ENCODE measurements at regions not wholly inside any gene's neighbourhood (a gene's known extent, or its start where the extent isn't known, plus 50 kb on each side); places are given as distances from the start of the nearest gene placed in this dataset.

DNA sequence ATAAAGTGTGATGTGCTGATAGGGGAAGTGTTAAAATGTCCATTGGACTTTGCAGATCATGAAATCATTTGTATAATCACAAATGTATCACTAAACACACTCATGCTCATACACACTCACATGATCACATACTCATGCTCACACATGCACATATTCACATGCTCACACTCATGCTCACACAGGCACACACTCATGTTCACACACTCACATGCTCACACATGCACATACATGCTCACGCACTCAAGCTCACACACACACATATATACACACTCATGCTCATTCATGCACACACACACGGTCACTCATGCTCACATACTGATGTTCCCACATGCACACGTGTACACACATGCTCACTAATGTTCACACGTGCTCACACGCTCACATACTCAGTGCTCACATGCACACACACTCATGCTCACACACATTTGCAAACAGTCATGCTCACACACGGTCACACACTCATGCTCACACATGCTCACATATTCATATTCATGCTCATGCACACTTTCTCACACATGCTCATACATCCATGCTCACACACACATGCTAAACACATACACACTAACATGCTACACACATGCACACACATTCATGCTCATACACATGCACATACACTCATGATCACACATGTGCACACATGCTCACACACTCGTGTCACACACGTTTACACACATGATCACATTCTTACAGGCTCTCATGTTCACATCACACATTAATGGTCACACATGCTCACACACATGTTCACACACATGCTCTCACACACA is 116.7 kb upstream of the GJB6 start:
- Histone ChIP-seq H3K4me1 (no peaks in the 10 kb centered on the region), H3K27ac (no peak overlapping the region), H3K36me3 (no peaks in the 10 kb centered on the region), H3K9me3 (no peaks in the 10 kb centered on the region), H3K27me3 (peaks cover 7% of the 10 kb centered on the region), H3K4me3 (no peak overlapping the region)
- TF ChIP-seq POLR2A (IDR thresholded peaks at IDR 0.05): no peak
- TF ChIP-seq, protein P1, sequence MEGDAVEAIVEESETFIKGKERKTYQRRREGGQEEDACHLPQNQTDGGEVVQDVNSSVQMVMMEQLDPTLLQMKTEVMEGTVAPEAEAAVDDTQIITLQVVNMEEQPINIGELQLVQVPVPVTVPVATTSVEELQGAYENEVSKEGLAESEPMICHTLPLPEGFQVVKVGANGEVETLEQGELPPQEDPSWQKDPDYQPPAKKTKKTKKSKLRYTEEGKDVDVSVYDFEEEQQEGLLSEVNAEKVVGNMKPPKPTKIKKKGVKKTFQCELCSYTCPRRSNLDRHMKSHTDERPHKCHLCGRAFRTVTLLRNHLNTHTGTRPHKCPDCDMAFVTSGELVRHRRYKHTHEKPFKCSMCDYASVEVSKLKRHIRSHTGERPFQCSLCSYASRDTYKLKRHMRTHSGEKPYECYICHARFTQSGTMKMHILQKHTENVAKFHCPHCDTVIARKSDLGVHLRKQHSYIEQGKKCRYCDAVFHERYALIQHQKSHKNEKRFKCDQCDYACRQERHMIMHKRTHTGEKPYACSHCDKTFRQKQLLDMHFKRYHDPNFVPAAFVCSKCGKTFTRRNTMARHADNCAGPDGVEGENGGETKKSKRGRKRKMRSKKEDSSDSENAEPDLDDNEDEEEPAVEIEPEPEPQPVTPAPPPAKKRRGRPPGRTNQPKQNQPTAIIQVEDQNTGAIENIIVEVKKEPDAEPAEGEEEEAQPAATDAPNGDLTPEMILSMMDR (IDR thresholded peaks at IDR 0.05): no peak
- no peak for TF ChIP-seq POLR2AphosphoS5 (IDR thresholded peaks at IDR 0.05)
- TF ChIP-seq EP300 (IDR thresholded peaks at IDR 0.05): no peak
- 81 to 96% methylated on average over 8 of the region's 8 CpGs for WGBS, 2 donors (ENCODE audit: low coverage in 1 of 2)
- ATAC-seq: no peak

DNA sequence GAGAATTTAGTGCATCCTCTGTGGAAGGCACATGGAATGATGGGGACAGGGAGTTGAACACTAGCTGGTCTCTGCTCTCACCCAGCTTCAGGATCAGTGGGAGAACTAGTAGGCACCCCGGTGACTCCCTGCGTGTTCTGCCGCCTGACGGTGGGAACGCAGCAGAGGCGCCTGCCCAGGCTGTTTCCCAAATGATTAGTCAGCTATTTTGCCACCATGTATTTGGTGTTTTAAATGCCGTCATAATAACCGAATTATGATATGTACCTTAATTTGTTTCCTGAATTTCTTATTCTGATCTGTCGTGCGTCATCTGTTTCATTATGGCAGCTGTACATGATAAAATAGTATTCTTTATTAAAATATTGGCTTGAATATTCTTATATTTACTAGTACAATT is 115.9 kb upstream of the GJB6 start:
- H3K9me3 ChIP-seq: no peaks in the 10 kb centered on the region
- WGBS, 2 donors (ENCODE audit: low coverage in 1 of 2): 96 to 99% methylated on average over 6 to 10 of the region's 10 CpGs
- H3K4me1 ChIP-seq: no peaks in the 10 kb centered on the region
- H3K27me3 ChIP-seq: peaks cover 15% of the 10 kb centered on the region
- no peak for TF ChIP-seq EP300 (IDR thresholded peaks at IDR 0.05)
- no peak for TF ChIP-seq POLR2AphosphoS5 (IDR thresholded peaks at IDR 0.05)
- TF ChIP-seq POLR2A (IDR thresholded peaks at IDR 0.05): no peak
- TF ChIP-seq, protein P1 (IDR thresholded peaks at IDR 0.05): no peak
- no peak overlapping the region for H3K4me3 ChIP-seq
- no peak for ATAC-seq
- H3K36me3 ChIP-seq: no peaks in the 10 kb centered on the region
- H3K27ac ChIP-seq: no peak overlapping the region

DNA sequence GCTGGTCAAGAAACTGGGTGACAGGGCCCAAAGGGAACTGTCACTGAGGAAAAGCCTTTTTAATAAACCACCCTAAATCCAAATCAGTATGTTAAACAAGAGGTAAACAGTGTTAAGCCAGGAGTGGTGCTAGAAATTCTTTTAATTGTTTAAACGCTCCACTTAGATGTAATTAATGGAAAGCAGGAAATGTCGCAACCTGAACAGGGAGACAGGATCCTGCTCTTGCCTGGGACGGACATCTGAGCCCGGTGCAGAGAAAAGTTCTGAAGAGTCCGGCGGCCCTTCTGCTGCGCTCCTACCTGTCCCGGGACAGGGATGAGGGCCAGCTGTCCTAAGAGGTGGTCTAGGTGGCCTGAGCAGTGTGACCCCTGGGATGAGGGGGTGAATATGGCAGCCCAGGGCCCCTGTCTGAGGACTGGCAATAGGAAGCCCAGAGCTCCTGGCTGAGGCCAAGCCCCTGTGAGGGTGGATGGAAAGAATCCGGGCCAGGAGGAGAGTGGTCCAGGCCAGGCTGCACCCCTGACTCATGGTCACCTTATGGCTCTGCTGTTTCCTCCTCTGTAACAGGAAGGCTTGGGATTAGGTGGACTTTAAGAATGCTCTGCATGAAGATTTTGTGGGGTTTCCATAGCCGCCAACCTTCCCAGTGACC is 112.8 kb upstream of the GJB6 start:
- WGBS, 2 donors (ENCODE audit: low coverage in 1 of 2): 68 to 70% methylated on average over 2 to 5 of the region's 10 CpGs
- H3K4me3 ChIP-seq: no peak overlapping the region
- no peak overlapping the region for H3K27ac ChIP-seq
- TF ChIP-seq POLR2AphosphoS5 (IDR thresholded peaks at IDR 0.05): no peak
- TF ChIP-seq, protein P1 (IDR thresholded peaks at IDR 0.05): no peak
- TF ChIP-seq POLR2A (IDR thresholded peaks at IDR 0.05): no peak
- H3K9me3 ChIP-seq: no peaks in the 10 kb centered on the region
- no peaks in the 10 kb centered on the region for H3K36me3 ChIP-seq
- peaks cover 21% of the 10 kb centered on the region for H3K27me3 ChIP-seq
- no peak for ATAC-seq
- no peaks in the 10 kb centered on the region for H3K4me1 ChIP-seq

DNA sequence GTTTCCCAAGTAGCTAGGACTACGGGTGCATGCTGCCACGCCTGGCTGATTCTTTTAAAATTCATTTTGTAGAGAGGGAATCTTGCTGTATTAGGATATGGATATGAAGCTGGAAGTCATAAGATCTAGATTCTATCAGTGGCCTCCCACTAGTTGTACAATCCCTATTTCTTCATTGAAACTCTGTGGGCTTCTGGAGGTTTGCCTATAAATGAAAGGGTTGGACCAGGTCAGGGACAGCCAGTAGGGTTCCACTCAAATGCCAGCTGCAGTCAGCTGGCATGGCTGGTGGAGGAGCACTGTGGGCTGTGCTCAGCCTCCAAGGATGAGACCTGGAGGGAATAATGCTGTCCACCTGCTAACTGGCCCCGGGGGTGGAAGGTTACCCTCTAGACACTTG is 110.2 kb upstream of the GJB6 start:
- no peaks in the 10 kb centered on the region for H3K36me3 ChIP-seq
- TF ChIP-seq EP300 (IDR thresholded peaks at IDR 0.05): no peak
- TF ChIP-seq POLR2AphosphoS5 (IDR thresholded peaks at IDR 0.05): no peak
- TF ChIP-seq, protein P1 (IDR thresholded peaks at IDR 0.05): no peak
- TF ChIP-seq POLR2A (IDR thresholded peaks at IDR 0.05): no peak
- peaks cover 28% of the 10 kb centered on the region for H3K27me3 ChIP-seq
- H3K27ac ChIP-seq: no peak overlapping the region
- H3K9me3 ChIP-seq: no peaks in the 10 kb centered on the region
- H3K4me1 ChIP-seq: no peaks in the 10 kb centered on the region
- H3K4me3 ChIP-seq: no peak overlapping the region
- no peak for ATAC-seq
- WGBS, 2 donors (ENCODE audit: low coverage in 1 of 2): 80 to 94% methylated on average over 1 to 3 of the region's 3 CpGs

DNA sequence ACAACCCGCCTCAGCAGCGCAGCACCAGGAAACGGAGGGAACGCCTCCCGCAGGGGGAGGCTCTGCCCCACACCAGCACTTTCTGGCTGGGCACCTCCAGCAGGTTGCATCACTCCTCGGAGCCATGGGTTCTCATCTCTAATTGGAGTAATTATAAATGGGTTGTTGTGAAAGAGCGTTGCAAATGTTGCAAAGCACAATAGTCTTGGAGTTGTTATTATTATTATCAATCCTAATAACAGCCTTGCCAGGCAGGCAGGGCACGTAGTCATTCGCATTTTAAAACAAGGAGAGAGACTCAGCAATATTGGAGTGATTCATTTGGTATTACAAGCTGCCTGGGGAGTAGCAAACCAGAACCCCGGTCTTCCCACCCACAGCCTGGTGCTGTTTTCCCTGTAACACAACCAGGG is 108.6 kb upstream of the GJB6 start:
- TF ChIP-seq POLR2AphosphoS5 (IDR thresholded peaks at IDR 0.05) (peak; percentile 48), POLR2A (IDR thresholded peaks at IDR 0.05) (no peak), EP300 (IDR thresholded peaks at IDR 0.05) (no peak)
- Histone ChIP-seq H3K27ac (no peak overlapping the region), H3K4me1 (no peaks in the 10 kb centered on the region), H3K4me3 (peak overlapping the region in 1 of 2 donors; percentile 8), H3K9me3 (no peaks in the 10 kb centered on the region), H3K36me3 (no peaks in the 10 kb centered on the region), H3K27me3 (peaks cover 28% of the 10 kb centered on the region)
- WGBS, 2 donors (ENCODE audit: low coverage in 1 of 2): 0 to 66% methylated on average over 1 to 3 of the region's 10 CpGs
- ATAC-seq: peak; percentile 84
